GM18498 (cell line): ENCODE measurements at regions not wholly inside any gene's neighbourhood (a gene's known extent, or its start where the extent isn't known, plus 50 kb on each side); places are given as distances from the start of the nearest gene placed in this dataset.

Source experiments
- ATAC-seq: cut with Tn5 transposase; IDR thresholded peaks from one replicate; pipeline ENCODE4 v1.9.1; 2021; ENCODE audit warnings: mild to moderate bottlenecking, moderate library complexity; ENCODE audit not compliant: unreplicated experiment

DNA sequence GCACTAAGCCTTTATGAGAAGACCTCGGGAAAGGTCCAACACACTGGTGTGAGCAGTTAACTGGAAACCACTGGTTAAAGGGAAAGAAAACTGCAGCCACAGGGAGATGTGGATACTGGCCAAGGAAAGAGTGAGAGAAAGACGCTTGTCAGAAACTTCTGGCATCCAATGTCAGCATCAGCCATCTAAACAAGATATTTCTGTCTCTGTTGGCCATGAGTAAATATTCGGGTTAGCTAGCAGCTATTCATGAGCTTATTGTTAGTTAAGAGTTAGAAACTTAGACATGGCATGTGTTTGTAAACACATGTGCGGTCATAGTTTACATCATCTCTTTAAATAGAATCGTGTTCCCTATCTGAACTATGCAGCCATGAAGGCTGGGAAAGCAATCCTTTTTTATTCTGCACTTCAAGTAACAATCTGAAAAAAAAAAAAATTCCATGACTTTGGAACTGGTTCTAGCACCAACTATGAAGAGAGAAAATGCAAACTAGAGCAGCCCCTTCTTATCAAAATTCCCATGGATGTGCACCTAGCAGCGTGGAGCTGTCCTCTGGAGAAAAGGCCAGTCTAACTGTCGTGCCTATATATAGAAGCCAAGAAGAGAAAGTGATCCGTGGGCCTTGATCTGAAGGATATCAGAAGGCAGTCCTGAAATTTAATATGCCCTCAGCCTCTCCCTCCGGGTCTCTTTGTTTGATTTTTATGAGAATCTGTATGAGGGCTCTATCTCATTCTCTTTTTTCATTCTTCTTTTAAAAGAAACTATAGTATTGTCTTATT, 84.0 kb upstream of the RFX8 start:
- ATAC-seq: no peak

- ATAC-seq: no peak
Measured at GRCh38 chr2:101556033-101556459, 81.1 kb upstream of the RFX8 start.

- no peak for ATAC-seq
Measured at GRCh38 chr2:101551336-101551888, 76.5 kb upstream of the RFX8 start.

DNA sequence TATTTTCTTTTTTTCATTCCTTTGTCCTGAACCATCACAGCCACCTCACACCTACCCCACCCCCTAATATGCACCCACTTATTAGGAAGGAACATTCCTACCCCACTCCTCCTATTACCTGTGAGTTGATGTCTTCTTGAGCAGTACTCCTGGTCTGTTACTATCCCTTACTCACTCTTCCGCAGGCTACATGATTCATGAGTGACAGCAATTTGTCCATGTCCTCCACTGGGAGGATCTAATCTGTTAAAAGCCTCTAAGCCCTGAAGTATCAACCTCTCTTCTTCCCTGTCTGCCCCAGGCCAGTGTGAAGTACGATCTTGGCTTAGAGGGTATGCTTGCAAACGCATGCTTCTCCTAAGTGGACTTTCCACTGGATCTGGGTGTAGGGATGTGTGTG, 75.6 kb upstream of the RFX8 start:
- no peak for ATAC-seq

DNA sequence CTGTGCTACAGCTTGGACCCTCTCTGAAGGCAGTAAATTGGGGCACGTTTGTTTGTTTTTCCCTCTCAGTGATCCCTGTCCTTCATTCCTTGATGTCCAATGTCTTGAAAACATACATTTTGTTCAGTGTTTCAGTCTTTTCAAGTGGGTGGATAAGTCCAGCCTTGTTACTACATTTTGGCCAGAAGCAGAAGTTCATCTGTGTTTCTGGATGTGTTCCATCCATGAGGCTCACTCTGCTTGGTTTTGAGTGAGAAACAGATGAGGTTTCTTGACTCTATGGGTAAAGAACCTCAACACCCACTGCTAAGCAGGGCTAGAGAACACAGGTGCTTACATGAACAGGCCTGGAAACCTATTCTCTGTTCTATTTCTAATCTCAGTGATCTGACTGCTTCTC, 74.5 kb upstream of the RFX8 start:
- no peak for ATAC-seq

DNA sequence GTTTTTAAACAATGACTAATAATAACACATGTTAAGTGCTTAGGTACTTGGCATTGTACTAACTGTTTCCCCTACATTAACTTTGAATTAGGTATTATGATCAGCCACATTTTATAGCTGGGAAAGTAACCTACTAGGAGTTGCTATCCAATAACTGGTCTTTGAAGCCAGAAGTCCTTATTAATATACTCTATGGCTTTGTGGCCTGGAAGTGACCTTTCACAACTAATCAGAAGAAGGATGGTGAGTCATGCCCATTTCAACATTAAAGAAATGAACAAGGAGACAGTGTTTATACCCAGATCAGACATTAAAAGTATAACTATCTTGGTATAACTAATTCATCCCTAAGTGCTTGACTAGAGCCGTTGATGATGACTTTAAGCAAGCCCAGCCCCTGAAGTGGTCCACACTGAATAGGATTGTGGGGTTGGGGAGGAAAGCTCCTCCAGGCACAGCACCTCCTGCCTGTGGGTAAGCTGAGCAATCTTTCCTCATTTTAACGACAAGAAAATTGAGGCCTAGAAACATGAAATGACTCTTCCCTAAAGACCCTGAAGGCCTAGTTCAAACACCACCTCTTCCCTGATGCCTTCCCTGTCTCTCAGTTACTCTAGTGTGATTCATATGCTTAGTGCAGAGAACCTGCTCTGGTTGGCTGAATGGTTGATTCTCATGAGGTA, 71.6 kb upstream of the RFX8 start:
- ATAC-seq: no peak

DNA sequence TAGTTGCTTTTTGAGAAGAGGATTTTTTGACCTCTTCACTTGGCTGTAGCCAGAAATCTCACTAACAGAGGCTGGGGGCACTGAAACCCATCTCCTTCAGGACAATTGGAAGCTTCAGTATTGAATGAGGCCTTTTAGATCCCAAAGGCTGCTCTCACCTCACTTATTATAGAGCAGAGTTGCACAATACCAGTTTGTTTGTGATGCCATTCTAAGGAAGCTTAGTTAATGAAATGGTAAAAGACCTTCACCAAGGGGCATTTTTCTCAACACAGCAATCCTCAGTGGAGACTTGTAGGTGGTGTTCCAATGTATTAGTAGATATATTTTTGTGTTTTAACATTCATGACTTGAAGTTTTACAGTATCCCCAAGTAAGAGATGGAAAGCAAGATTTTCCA, 71.0 kb upstream of the RFX8 start:
- ATAC-seq: no peak

DNA sequence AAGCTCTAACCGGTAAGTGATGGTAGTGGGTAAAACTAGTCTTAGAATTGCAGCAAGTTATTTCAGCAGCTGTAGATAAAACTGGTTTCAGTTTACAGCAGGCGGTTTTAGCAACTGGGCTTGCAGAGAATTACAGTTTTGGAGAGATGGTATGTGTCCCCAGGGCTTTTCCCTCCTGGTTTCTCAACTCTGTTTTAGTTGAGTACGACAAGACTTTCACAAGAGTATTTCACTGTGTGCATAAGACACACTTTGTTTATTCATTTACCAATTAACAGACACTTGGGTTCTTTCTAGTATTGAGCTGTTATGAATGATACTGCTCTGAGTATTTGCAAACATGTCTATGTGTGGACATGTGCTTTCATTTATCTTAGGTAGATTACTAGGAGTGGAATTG, 65.6 kb upstream of the RFX8 start:
- no peak for ATAC-seq

DNA sequence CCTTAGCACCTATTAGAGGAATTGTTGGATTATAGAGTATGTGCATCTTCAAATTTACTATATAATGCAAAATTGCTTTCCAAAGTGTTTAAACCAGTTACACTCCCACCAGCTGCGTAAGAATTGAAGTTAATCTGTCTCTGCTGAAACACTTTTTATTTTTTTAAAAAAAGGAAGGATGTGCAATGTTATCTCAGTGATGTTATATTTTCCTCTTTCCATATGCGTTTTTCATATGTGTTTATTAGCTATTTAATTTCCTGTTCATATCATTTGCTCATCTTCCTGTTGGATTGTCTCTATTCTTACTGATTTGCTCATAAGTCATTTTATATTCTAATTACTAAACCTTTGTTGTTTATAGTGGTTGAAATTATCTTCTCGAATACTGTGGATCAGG, 63.2 kb upstream of the RFX8 start:
- ATAC-seq: no peak

DNA sequence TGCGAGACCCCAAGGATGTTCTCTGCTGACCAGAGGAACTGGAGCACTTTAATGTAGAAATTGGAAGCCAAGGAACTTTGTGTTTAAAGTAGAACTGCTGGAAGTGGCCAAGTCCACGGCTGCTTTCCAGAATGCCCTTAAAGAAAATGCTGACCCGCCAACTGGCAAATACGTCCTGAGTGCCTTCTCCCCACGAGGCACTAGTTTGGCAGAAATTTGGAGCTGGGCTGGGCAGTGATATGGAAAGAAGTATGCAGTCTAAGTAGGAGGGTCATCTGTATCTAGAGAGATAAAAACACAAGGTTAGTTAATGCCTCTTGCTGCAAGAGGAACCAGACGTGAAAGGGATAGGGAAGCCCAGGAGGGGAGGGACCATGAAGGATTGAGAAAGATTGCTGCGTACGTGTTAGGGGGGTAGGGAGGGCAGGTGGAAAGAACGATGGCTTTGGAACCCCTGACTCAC, 59.3 kb upstream of the RFX8 start:
- ATAC-seq: no peak

- no peak for ATAC-seq
Measured at GRCh38 chr2:101533561-101534148, 58.7 kb upstream of the RFX8 start.

DNA sequence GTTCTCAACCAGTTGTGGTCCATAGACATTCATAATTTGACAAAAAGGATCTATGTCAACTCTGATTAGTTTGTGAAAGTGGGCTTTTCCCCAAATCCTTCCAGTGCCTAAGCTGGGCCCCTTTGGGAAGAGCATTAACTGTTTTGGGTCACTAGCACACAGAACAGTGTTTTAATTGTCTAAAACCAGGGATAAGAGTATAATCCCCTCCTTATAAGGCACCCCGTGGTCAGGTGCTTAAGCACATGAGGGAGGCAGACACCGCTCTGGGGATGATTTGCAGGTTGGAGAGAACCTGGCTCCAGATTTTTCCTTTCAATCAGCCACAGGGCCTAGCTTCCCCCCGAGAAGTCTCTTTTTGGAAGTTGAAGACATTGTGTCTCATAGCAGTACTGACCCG, 53.6 kb upstream of the RFX8 start:
- ATAC-seq: no peak

DNA sequence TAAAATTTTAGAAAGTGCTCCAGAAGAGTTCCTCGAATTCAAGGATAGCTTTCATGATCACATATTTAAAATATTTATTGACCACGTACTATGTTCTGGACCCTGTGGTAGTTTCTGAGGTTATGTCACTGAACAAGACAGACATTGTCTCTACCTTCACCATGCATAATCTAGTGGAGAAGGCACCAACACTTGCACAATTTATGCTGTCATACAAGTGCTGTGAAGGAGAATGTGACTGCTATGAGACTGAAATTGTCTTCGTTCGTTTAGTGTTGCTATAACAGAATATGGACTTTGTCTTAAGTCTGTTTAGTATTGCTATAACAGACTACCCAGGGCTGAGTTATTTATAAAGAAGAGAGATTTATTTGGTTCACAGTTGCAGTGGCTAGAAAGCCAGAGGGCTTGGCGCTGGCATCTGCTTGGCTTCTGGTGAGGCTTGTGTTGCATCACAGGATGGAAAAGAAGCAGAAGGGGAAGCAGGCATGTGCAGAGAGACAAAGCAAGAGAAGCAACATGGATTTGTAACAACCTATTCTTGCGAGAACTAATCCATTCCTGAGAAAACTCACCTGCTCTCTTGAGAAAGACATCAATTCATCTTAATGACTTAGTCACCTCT, 50.0 kb upstream of the RFX8 start:
- ATAC-seq: no peak
